GM12878 (cell line): ENCODE measurements at regions not wholly inside any gene's neighbourhood (a gene's known extent, or its start where the extent isn't known, plus 50 kb on each side); places are given as distances from the start of the nearest gene placed in this dataset.

Source experiments
- ATAC-seq: fragments of 200-7000 bp; cut with Tn5 transposase; 3 replicates; pipeline ENCODE4 v1.9.1; 2020; ENCODE audit warnings: mild to moderate bottlenecking, moderate library complexity
- BruUV-seq: library from RNA; stranded (reverse); fragments of 400-500 nt; replicated peaks from 2 replicates; lab custom pipeline; 2021; lab: Mats Ljungman, UMichigan
- CTCF ChIA-PET: fragments of 300-600 bp; sonication (Branson Sonifier 250); formaldehyde crosslinking; extraction: SDS; loops from one replicate; lab custom pipeline; 2021; ENCODE audit warnings: inconsistent platforms; lab: Yijun Ruan, JAX
- POLR2A ChIA-PET: fragments of 350-600 bp; formaldehyde crosslinking; extraction: SDS; loops from one replicate; lab custom pipeline; 2021; ENCODE audit warnings: inconsistent platforms; lab: Charles Lee
- RAD21 ChIA-PET: fragments of 300-600 bp; sonication (Branson Sonifier 250); formaldehyde crosslinking; loops from one replicate; lab custom pipeline; 2023; ENCODE audit warnings: antibody characterized with exemption; ENCODE audit not compliant: unreplicated experiment; lab: Charles Lee
- SMC1A ChIA-PET: fragments of 300-600 bp; sonication (Branson Sonifier 250); formaldehyde crosslinking; loops from one replicate; lab custom pipeline; 2023; ENCODE audit not compliant: unreplicated experiment, uncharacterized antibody; lab: Charles Lee
- DNase-seq: peaks from one replicate; pipeline ENCODE4 v3.0.0-alpha.2; 2011; ENCODE audit warnings: low read depth, low spot score
- FAIRE-seq: peaks from 3 replicates; lab custom pipeline; 2011; peaks lifted over from hg19 to GRCh38; lab: Jason Lieb, UNC
- H2AFZ ChIP-seq: 2 replicates; pipeline ENCODE4 v1.6.0; 2011; ENCODE audit warnings: low read depth, low read length, control low read depth; ENCODE audit not compliant: control insufficient read depth
- H3K27ac ChIP-seq: 2 replicates; pipeline ENCODE4 v1.5.1; 2011; ENCODE audit warnings: control low read depth; ENCODE audit not compliant: control insufficient read depth, insufficient read depth
- H3K27me3 ChIP-seq, 2 experiments: replicated peaks in 1 of 2; 2 replicates each; pipeline versions ENCODE4 v1.6.0 to v1.6.1; 2011; ENCODE audit warnings: low read length in 1 of 2; ENCODE audit not compliant: control insufficient read depth in 2 of 2, insufficient read depth in 2 of 2
- H3K36me3 ChIP-seq, 2 experiments: 2 replicates each; pipeline ENCODE4 v1.5.1; 2011; ENCODE audit warnings: low read length in 1 of 2; ENCODE audit not compliant: control insufficient read depth in 2 of 2, insufficient read depth in 2 of 2
- H3K4me1 ChIP-seq: 2 replicates; pipeline ENCODE4 v1.6.1; 2011; ENCODE audit warnings: mild to moderate bottlenecking, low read length, moderate library complexity, mixed read lengths; ENCODE audit not compliant: control insufficient read depth, insufficient read depth
- H3K4me2 ChIP-seq: 2 replicates; pipeline ENCODE4 v1.6.0; 2011; ENCODE audit warnings: control low read depth; ENCODE audit not compliant: control insufficient read depth, insufficient read depth
- H3K4me3 ChIP-seq: fragments of 200-600 bp; sonication (generic); 2 replicates; pipeline ENCODE4 v1.5.1; 2016
- H3K79me2 ChIP-seq: 2 replicates; pipeline ENCODE4 v1.6.0; 2011; ENCODE audit warnings: low read length; ENCODE audit not compliant: control insufficient read depth, insufficient read depth
- H3K9ac ChIP-seq: 2 replicates; pipeline ENCODE4 v1.8.0; 2011; ENCODE audit warnings: low read length, control low read depth, mixed read lengths; ENCODE audit not compliant: control insufficient read depth, insufficient read depth
- H3K9me3 ChIP-seq: replicated peaks from 3 replicates; pipeline ENCODE4 v1.5.1; 2011; ENCODE audit warnings: mild to moderate bottlenecking, low read length; ENCODE audit not compliant: control insufficient read depth, insufficient read depth
- H4K20me1 ChIP-seq: 2 replicates; pipeline ENCODE4 v1.6.0; 2011; ENCODE audit not compliant: control insufficient read depth, insufficient read depth
- LARP7 ChIP-seq: fragments of 450-650 bp; IDR thresholded peaks from 2 replicates; pipeline ENCODE4 v1.6.1; 2017; ENCODE audit warnings: mild to moderate bottlenecking
- RFX5 ChIP-seq: IDR thresholded peaks from 2 replicates; pipeline ENCODE4 v1.6.1; 2011; ENCODE audit warnings: low read depth, low read length, improper control_type of control experiment
- YY1 ChIP-seq: IDR thresholded peaks from 2 replicates; pipeline ENCODE4 v1.6.1; 2011; ENCODE audit warnings: low read depth, mild to moderate bottlenecking, low read length
- ZBED1 ChIP-seq: IDR thresholded peaks from 2 replicates; pipeline ENCODE4 v1.6.1; 2016; ENCODE audit warnings: borderline replicate concordance
- WGBS: methylation state at CpG from one replicate; pipeline ENCODE4 v1.1.6; 2016; ENCODE audit warnings: low lambda C conversion rate; ENCODE audit not compliant: insufficient replicate concordance, insufficient coverage; ENCODE audit errors: missing lambda C conversion rate; 5-methylcytosine and 5-hydroxymethylcytosine counted together
- in situ Hi-C: fragments of 300-500 bp; cut with MboI; formaldehyde crosslinking; loops from 9 replicates; pipeline ENCODE4 v1.14.3; 2018; ENCODE audit warnings: mixed read lengths
- intact Hi-C: fragments of 100-400 bp; cut with micrococcal nuclease; formaldehyde crosslinking; loops from one replicate; pipeline ENCODE4 v1.14.2; 2022; ENCODE audit not compliant: unreplicated experiment
- TF ChIP-seq, protein P1 (sequence below): IDR thresholded peaks from 2 replicates; pipeline ENCODE4 v1.6.1; 2012; ENCODE audit warnings: improper control_type of control experiment, low read depth, low read length; ENCODE audit not compliant: insufficient replicate concordance
- TF ChIP-seq, protein P2 (sequence below): fragments of 450-650 bp; IDR thresholded peaks from 2 replicates; pipeline ENCODE4 v1.6.1; 2017; ENCODE audit warnings: antibody characterized with exemption, mild to moderate bottlenecking, moderate library complexity
- TF ChIP-seq, protein P3 (sequence below): fragments of 450-650 bp; IDR thresholded peaks from 2 replicates; pipeline ENCODE4 v1.6.1; 2016; ENCODE audit warnings: mild to moderate bottlenecking

DNA sequence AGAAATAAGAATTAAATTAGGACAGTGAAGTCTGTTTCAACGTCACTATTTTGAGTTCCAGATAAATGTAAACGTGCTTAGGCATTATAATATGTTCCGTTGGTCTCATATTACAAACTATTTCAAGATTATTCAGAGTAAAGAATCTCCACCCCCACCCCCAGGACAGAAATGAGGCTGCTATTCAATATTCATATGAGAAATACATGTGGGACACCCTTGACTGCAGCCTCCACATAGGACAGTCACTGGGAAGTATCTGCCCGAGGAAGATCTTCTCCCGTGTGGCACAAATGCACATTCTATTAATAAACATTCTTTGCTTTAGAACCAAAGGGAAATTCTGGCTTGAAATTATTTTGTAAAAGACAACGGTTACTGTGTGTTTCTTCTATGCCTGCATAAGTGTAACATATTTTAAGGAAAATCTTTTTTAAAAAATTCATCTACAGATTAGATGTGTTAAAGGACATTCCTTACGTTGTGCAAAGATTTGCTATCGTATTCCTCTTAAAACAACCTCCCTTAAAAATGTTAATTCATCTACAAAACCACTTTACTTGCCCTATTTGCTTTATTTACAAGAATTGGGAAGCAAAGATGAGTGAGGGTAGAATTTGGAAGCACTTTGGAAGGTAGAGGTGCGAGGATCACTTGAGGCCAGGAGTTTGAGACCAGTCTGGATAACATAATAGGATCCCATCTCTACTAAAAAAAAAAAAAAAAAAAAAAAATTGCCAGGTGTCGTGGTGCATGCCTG is 148.3 kb upstream of the SOX14 start:
- DNase-seq (no peak), ATAC-seq (no peak), FAIRE-seq (no peak)
- in situ Hi-C loops (no loop called here), intact Hi-C loops (no loop called here)
- Histone ChIP-seq H3K9me3 (no peaks in the 10 kb centered on the region), H3K4me3 (no peak overlapping the region), H4K20me1 (no peaks in the 10 kb centered on the region), H3K27me3 (no peaks in the 10 kb centered on the region; a peak in 1 of 4 replicates), H3K4me1 (no peaks in the 10 kb centered on the region), H3K9ac (no peak overlapping the region), H3K27ac (no peak overlapping the region), H3K79me2 (no peaks in the 10 kb centered on the region), H2AFZ (no peak overlapping the region), H3K36me3 (no peaks in the 10 kb centered on the region), H3K4me2 (no peak overlapping the region)
- no TSS peak for BruUV-seq
- ChIA-PET CTCF (no interaction called here), RAD21 (no interaction called here), SMC1A (no interaction called here), POLR2A (no interaction called here)
- WGBS, result 17% methylated on average over 10 of the region's 10 CpGs
- TF ChIP-seq, protein P1, sequence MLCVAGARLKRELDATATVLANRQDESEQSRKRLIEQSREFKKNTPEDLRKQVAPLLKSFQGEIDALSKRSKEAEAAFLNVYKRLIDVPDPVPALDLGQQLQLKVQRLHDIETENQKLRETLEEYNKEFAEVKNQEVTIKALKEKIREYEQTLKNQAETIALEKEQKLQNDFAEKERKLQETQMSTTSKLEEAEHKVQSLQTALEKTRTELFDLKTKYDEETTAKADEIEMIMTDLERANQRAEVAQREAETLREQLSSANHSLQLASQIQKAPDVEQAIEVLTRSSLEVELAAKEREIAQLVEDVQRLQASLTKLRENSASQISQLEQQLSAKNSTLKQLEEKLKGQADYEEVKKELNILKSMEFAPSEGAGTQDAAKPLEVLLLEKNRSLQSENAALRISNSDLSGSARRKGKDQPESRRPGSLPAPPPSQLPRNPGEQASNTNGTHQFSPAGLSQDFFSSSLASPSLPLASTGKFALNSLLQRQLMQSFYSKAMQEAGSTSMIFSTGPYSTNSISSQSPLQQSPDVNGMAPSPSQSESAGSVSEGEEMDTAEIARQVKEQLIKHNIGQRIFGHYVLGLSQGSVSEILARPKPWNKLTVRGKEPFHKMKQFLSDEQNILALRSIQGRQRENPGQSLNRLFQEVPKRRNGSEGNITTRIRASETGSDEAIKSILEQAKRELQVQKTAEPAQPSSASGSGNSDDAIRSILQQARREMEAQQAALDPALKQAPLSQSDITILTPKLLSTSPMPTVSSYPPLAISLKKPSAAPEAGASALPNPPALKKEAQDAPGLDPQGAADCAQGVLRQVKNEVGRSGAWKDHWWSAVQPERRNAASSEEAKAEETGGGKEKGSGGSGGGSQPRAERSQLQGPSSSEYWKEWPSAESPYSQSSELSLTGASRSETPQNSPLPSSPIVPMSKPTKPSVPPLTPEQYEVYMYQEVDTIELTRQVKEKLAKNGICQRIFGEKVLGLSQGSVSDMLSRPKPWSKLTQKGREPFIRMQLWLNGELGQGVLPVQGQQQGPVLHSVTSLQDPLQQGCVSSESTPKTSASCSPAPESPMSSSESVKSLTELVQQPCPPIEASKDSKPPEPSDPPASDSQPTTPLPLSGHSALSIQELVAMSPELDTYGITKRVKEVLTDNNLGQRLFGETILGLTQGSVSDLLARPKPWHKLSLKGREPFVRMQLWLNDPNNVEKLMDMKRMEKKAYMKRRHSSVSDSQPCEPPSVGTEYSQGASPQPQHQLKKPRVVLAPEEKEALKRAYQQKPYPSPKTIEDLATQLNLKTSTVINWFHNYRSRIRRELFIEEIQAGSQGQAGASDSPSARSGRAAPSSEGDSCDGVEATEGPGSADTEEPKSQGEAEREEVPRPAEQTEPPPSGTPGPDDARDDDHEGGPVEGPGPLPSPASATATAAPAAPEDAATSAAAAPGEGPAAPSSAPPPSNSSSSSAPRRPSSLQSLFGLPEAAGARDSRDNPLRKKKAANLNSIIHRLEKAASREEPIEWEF, result no peak
- TF ChIP-seq, protein P2, sequence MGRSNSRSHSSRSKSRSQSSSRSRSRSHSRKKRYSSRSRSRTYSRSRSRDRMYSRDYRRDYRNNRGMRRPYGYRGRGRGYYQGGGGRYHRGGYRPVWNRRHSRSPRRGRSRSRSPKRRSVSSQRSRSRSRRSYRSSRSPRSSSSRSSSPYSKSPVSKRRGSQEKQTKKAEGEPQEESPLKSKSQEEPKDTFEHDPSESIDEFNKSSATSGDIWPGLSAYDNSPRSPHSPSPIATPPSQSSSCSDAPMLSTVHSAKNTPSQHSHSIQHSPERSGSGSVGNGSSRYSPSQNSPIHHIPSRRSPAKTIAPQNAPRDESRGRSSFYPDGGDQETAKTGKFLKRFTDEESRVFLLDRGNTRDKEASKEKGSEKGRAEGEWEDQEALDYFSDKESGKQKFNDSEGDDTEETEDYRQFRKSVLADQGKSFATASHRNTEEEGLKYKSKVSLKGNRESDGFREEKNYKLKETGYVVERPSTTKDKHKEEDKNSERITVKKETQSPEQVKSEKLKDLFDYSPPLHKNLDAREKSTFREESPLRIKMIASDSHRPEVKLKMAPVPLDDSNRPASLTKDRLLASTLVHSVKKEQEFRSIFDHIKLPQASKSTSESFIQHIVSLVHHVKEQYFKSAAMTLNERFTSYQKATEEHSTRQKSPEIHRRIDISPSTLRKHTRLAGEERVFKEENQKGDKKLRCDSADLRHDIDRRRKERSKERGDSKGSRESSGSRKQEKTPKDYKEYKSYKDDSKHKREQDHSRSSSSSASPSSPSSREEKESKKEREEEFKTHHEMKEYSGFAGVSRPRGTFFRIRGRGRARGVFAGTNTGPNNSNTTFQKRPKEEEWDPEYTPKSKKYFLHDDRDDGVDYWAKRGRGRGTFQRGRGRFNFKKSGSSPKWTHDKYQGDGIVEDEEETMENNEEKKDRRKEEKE, result no peak
- TF ChIP-seq RFX5 (no peak), LARP7 (no peak), ZBED1 (no peak), YY1 (no peak)
- TF ChIP-seq, protein P3, sequence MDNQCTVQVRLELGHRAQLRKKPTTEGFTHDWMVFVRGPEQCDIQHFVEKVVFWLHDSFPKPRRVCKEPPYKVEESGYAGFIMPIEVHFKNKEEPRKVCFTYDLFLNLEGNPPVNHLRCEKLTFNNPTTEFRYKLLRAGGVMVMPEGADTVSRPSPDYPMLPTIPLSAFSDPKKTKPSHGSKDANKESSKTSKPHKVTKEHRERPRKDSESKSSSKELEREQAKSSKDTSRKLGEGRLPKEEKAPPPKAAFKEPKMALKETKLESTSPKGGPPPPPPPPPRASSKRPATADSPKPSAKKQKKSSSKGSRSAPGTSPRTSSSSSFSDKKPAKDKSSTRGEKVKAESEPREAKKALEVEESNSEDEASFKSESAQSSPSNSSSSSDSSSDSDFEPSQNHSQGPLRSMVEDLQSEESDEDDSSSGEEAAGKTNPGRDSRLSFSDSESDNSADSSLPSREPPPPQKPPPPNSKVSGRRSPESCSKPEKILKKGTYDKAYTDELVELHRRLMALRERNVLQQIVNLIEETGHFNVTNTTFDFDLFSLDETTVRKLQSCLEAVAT, result no peak
